MM.1S (cell line): ENCODE measurements at regions not wholly inside any gene's neighbourhood (a gene's known extent, or its start where the extent isn't known, plus 50 kb on each side); places are given as distances from the start of the nearest gene placed in this dataset.

Experiments used
- DNase-seq: peaks from one replicate; pipeline ENCODE4 v3.0.0-alpha.2; 2015
- H2AFZ ChIP-seq: fragments of 300-600 bp; sonication (generic); 2 replicates; pipeline ENCODE4 v1.6.0; 2016; ENCODE audit warnings: antibody characterized with exemption, low read length
- H3F3A ChIP-seq: fragments of 300-600 bp; sonication (generic); 2 replicates; pipeline ENCODE4 v1.6.1; 2016; ENCODE audit warnings: mild to moderate bottlenecking, antibody characterized with exemption, low read length, moderate library complexity, mixed read lengths; ENCODE audit not compliant: insufficient read depth
- H3K27ac ChIP-seq: fragments of 300-600 bp; sonication (generic); 2 replicates; pipeline ENCODE4 v1.5.1; 2016; ENCODE audit warnings: mild to moderate bottlenecking, low read length
- H3K27me3 ChIP-seq: fragments of 300-600 bp; sonication (generic); replicated peaks from 2 replicates; pipeline ENCODE4 v1.6.0; 2016; ENCODE audit warnings: low read length; ENCODE audit not compliant: insufficient read depth
- H3K36me3 ChIP-seq: fragments of 300-600 bp; sonication (generic); replicated peaks from 2 replicates; pipeline ENCODE4 v1.6.1; 2016; ENCODE audit warnings: mild to moderate bottlenecking, low read length, mixed read lengths; ENCODE audit not compliant: insufficient read depth
- H3K4me1 ChIP-seq: fragments of 300-600 bp; sonication (generic); 2 replicates; pipeline ENCODE4 v1.6.1; 2016; ENCODE audit warnings: low read length, mixed read lengths
- H3K4me2 ChIP-seq: fragments of 300-600 bp; sonication (generic); 2 replicates; pipeline ENCODE4 v1.6.0; 2016; ENCODE audit warnings: low read depth, low read length
- H3K4me3 ChIP-seq: fragments of 300-600 bp; sonication (generic); 2 replicates; pipeline ENCODE4 v1.5.1; 2016; ENCODE audit warnings: low read length, mixed read lengths
- H3K79me2 ChIP-seq: fragments of 300-600 bp; sonication (generic); 2 replicates; pipeline ENCODE4 v1.6.1; 2016; ENCODE audit warnings: mixed run types, low read length, mixed read lengths
- H3K9ac ChIP-seq: fragments of 300-600 bp; sonication (generic); 2 replicates; pipeline ENCODE4 v1.6.1; 2016; ENCODE audit warnings: low read length, mixed read lengths
- H3K9me2 ChIP-seq: fragments of 300-600 bp; sonication (generic); replicated peaks from 2 replicates; pipeline ENCODE4 v1.6.1; 2016; ENCODE audit warnings: mild to moderate bottlenecking, low read length, mixed read lengths; ENCODE audit not compliant: insufficient read depth
- H3K9me3 ChIP-seq: fragments of 300-600 bp; sonication (generic); replicated peaks from 2 replicates; pipeline ENCODE4 v1.6.1; 2016; ENCODE audit warnings: mild to moderate bottlenecking, low read length, mixed read lengths; ENCODE audit not compliant: insufficient read depth
- H4K20me1 ChIP-seq: fragments of 300-600 bp; sonication (generic); 2 replicates; pipeline ENCODE4 v1.6.1; 2016; ENCODE audit warnings: mild to moderate bottlenecking, low read length, moderate library complexity, mixed read lengths; ENCODE audit not compliant: insufficient read depth
- CTCF ChIP-seq: fragments of 300-600 bp; sonication (generic); IDR thresholded peaks from 2 replicates; pipeline ENCODE4 v1.5.1; 2016; ENCODE audit warnings: antibody characterized with exemption, low read length, mixed read lengths
- EZH2 ChIP-seq: fragments of 300-600 bp; sonication (generic); optimal IDR thresholded peaks from 2 replicates; pipeline ENCODE3; 2017; ENCODE audit warnings: low read depth, mild to moderate bottlenecking, antibody characterized with exemption, low read length, mixed read lengths
- EZH2phosphoT487 ChIP-seq: fragments of 300-600 bp; sonication (generic); IDR thresholded peaks from 2 replicates; pipeline ENCODE4 v1.6.1; 2018; ENCODE audit warnings: antibody characterized with exemption, low read length

- no peaks in the 10 kb centered on the region for H3K4me1 ChIP-seq
- no peaks in the 10 kb centered on the region for H3F3A ChIP-seq
- no peaks in the 10 kb centered on the region for H4K20me1 ChIP-seq
- H3K79me2 ChIP-seq: no peaks in the 10 kb centered on the region
- no peak overlapping the region for H3K4me3 ChIP-seq
- H3K36me3 ChIP-seq: no peaks in the 10 kb centered on the region
- H3K9me3 ChIP-seq: no peaks in the 10 kb centered on the region
- H3K9me2 ChIP-seq: no peaks in the 10 kb centered on the region
- TF ChIP-seq EZH2: no peak
- TF ChIP-seq CTCF: no peak
- TF ChIP-seq EZH2phosphoT487: no peak
- H2AFZ ChIP-seq: no peak overlapping the region
- no peak for DNase-seq
- H3K9ac ChIP-seq: no peak overlapping the region
- peaks cover 21% of the 10 kb centered on the region for H3K27me3 ChIP-seq
- no peak overlapping the region for H3K4me2 ChIP-seq
- no peak overlapping the region for H3K27ac ChIP-seq
These were observed 184.5 kb downstream of the CCT6B start for GRCh38 chr17:34776456-34777443.

GRCh38 chr17:34773036-34773435 is 188.2 kb downstream of the CCT6B start:
- Histone ChIP-seq H3K4me1 (no peaks in the 10 kb centered on the region), H3K9ac (no peak overlapping the region), H3K4me3 (no peak overlapping the region), H2AFZ (no peak overlapping the region), H3K4me2 (no peak overlapping the region), H3K36me3 (no peaks in the 10 kb centered on the region), H4K20me1 (no peaks in the 10 kb centered on the region), H3K9me2 (no peaks in the 10 kb centered on the region), H3K9me3 (no peaks in the 10 kb centered on the region), H3K27me3 (peaks cover 21% of the 10 kb centered on the region), H3K27ac (no peak overlapping the region), H3F3A (no peaks in the 10 kb centered on the region), H3K79me2 (no peaks in the 10 kb centered on the region)
- TF ChIP-seq EZH2phosphoT487 (no peak), EZH2 (no peak), CTCF (no peak)
- no peak for DNase-seq

- Histone ChIP-seq H3K79me2 (no peaks in the 10 kb centered on the region), H3K9ac (no peak overlapping the region), H3K9me3 (no peaks in the 10 kb centered on the region), H3K4me1 (no peaks in the 10 kb centered on the region), H4K20me1 (no peaks in the 10 kb centered on the region), H3K36me3 (no peaks in the 10 kb centered on the region), H2AFZ (no peak overlapping the region), H3K4me2 (no peak overlapping the region), H3F3A (no peaks in the 10 kb centered on the region), H3K27me3 (peaks cover 21% of the 10 kb centered on the region), H3K27ac (no peak overlapping the region), H3K4me3 (no peak overlapping the region), H3K9me2 (no peaks in the 10 kb centered on the region)
- TF ChIP-seq EZH2phosphoT487 (no peak), EZH2 (no peak), CTCF (no peak)
- DNase-seq: no peak
These were observed 189.4 kb downstream of the CCT6B start for GRCh38 chr17:34771891-34772290.
